PFSK-1 (cell line): ENCODE measurements at regions not wholly inside any gene's neighbourhood (a gene's known extent, or its start where the extent isn't known, plus 50 kb on each side); places are given as distances from the start of the nearest gene placed in this dataset.

ENCODE experiments used
- FOXP2 ChIP-seq: optimal IDR thresholded peaks from 2 replicates; pipeline ENCODE3; 2011; ENCODE audit warnings: borderline replicate concordance, control low read depth, inconsistent platforms; ENCODE audit not compliant: insufficient read depth; ENCODE audit errors: extremely low read length, extremely low read depth
- POLR2AphosphoS5 ChIP-seq: IDR thresholded peaks from 2 replicates; pipeline ENCODE4 v1.6.1; 2012; ENCODE audit warnings: low read depth, mild to moderate bottlenecking, control low read depth, low read length, moderate library complexity
- REST ChIP-seq, 2 experiments: IDR thresholded peaks; 2 replicates each; pipeline versions ENCODE4 v1.6.1 to v1.8.0; 2011 to 2012; ENCODE audit warnings: low read depth in 2 of 2, low read length in 2 of 2, control low read depth in 1 of 2, inconsistent platforms in 1 of 2, mild to moderate bottlenecking in 1 of 2, moderate library complexity in 1 of 2; ENCODE audit not compliant: insufficient read depth in 1 of 2
- SIN3A ChIP-seq: IDR thresholded peaks from 2 replicates; pipeline ENCODE4 v1.6.1; 2012; ENCODE audit warnings: mild to moderate bottlenecking, low read length, moderate library complexity, borderline replicate concordance; ENCODE audit not compliant: insufficient read depth
- TAF1 ChIP-seq: IDR thresholded peaks from 2 replicates; pipeline ENCODE4 v1.6.1; 2012; ENCODE audit warnings: low read length, control low read depth, borderline replicate concordance; ENCODE audit not compliant: insufficient read depth

DNA sequence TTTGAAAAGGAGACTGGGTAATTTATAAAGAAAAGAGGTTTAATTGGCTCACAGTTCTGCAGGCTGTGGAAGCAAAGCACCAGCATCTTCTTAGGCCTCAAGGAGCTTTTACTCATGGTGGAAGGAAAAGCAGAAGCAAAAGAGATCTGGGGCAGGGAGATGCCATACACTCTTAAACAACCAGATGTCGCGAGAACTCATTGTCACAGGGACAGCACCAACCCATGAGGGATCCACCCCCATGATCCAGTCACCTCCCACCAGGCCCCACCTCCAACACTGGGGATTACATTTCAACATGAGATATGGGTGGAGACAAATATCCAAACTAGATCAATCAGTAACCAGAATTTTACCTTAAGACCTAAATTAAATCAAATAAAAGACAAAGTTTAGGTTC lies 87.2 kb downstream of the C11orf91 start:
- TF ChIP-seq TAF1: no peak
- no peak for TF ChIP-seq SIN3A
- no peak for TF ChIP-seq POLR2AphosphoS5
- no peak for TF ChIP-seq REST (IDR thresholded peaks at IDR 0.05; ENCODE audit: insufficient read depth in 1 of 2, low read depth in 2 of 2, low read length in 2 of 2)
- no peak for TF ChIP-seq FOXP2
